ENCODE measurements at regions not wholly inside any gene's neighbourhood (a gene's known extent, or its start where the extent isn't known, plus 50 kb on each side); places are given as distances from the start of the nearest gene placed in this dataset.
A peak's percentile ranks its signal among the peaks of the same experiment; 100 is the strongest.

DNA sequence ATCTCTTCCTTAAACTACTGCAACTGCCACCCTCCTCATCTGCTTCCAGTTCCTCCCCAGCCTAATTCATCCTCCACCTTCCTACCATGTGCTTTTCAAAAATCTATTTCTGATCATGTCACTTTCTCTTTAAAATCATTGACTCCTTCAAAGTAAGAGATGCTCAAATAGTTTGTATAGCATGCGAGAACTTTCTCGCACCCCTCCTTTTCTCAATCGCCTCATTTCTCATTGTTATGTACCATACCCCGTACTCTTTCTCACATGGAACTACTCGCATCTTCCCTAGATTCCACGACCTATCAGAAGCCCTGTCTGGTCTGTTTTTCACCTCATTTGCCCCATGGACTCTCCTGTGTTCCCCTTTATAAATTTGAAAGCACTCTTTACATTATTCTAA lies 238.2 kb downstream of the NRIP1 start:
- intact Hi-C loops (cut with micrococcal nuclease) (no loop called here), in situ Hi-C loops (cut with MboI) (loop anchor here (10.0 kb wide), 1 partner anchor 1412 kb away; no protein-coding TSS in a partner anchor)
- H3K9me1 ChIP-seq (ENCODE audit: control insufficient read depth, insufficient read depth, low read length) = no peaks in the 10 kb centered on the region
- H3K4me2 ChIP-seq (ENCODE audit: insufficient read depth, low read length) = no peak overlapping the region
- TF ChIP-seq ARNT (IDR thresholded peaks at IDR 0.05) (no peak), ARID1B (IDR thresholded peaks at IDR 0.05) (0 out of 2 replicates have a peak, but pooled peaks have one; percentile 16)
- TF ChIP-seq, protein P1, sequence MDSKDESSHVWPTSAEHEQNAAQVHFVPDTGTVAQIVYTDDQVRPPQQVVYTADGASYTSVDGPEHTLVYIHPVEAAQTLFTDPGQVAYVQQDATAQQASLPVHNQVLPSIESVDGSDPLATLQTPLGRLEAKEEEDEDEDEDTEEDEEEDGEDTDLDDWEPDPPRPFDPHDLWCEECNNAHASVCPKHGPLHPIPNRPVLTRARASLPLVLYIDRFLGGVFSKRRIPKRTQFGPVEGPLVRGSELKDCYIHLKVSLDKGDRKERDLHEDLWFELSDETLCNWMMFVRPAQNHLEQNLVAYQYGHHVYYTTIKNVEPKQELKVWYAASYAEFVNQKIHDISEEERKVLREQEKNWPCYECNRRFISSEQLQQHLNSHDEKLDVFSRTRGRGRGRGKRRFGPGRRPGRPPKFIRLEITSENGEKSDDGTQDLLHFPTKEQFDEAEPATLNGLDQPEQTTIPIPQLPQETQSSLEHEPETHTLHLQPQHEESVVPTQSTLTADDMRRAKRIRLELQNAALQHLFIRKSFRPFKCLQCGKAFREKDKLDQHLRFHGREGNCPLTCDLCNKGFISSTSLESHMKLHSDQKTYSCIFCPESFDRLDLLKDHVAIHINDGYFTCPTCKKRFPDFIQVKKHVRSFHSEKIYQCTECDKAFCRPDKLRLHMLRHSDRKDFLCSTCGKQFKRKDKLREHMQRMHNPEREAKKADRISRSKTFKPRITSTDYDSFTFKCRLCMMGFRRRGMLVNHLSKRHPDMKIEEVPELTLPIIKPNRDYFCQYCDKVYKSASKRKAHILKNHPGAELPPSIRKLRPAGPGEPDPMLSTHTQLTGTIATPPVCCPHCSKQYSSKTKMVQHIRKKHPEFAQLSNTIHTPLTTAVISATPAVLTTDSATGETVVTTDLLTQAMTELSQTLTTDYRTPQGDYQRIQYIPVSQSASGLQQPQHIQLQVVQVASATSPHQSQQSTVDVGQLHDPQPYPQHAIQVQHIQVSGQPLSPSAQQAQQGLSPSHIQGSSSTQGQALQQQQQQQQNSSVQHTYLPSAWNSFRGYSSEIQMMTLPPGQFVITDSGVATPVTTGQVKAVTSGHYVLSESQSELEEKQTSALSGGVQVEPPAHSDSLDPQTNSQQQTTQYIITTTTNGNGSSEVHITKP (IDR thresholded peaks at IDR 0.05; ENCODE audit: partially characterized antibody) = peak; percentile 12
- H3K4me3 ChIP-seq = no peak overlapping the region
- no peak for DNase-seq (ENCODE audit: extremely low read depth in 1 of 4, low spot score in 3 of 4)
- no peaks in the 10 kb centered on the region for H4K20me1 ChIP-seq (replicated peaks; ENCODE audit: control insufficient read depth, insufficient read depth, low read length)
- ATAC-seq = peak; percentile 65; the same call in 2 of the 3 replicates
- no peak overlapping the region for H3K27ac ChIP-seq (ENCODE audit: extremely low read depth, low read depth, low read length)
- H3K27me3 ChIP-seq (ENCODE audit: control insufficient read depth in 2 of 2, insufficient read depth in 2 of 2, low read length in 2 of 2) = no peaks in the 10 kb centered on the region
- no peak overlapping the region for H3K9ac ChIP-seq (ENCODE audit: insufficient read depth in 1 of 2, low read depth in 2 of 2, low read length in 2 of 2)
- no peaks in the 10 kb centered on the region for H3K9me3 ChIP-seq (replicated peaks; ENCODE audit: control insufficient read depth, insufficient read depth, low read depth, low read length)
- BruUV-seq (replicated peaks) = no TSS peak
- CTCF ChIA-PET (ENCODE audit: low intra/inter-chr PET ratio) = no interaction called here
- no peaks in the 10 kb centered on the region for H3K79me2 ChIP-seq (ENCODE audit: control insufficient read depth, insufficient read depth, low read length)
- WGBS (ENCODE audit: insufficient coverage, low coverage, missing lambda C conversion rate) = 66% methylated on average over 6 of the region's 6 CpGs
- no peaks in the 10 kb centered on the region for H3K36me3 ChIP-seq (ENCODE audit: control insufficient read depth, insufficient read depth, low read length)
- peak overlapping the region; percentile 76 for H2AFZ ChIP-seq (ENCODE audit: low read depth, low read length)
- FAIRE-seq = peak; percentile 15
- POLR2A ChIA-PET = interaction anchor here (0.6 kb wide), 1 partner anchor 500 kb away, joined by 3 read pairs; no protein-coding TSS in a partner anchor
- H3K4me1 ChIP-seq (replicated peaks in 1 of 2; ENCODE audit: control insufficient read depth in 2 of 2, insufficient read depth in 2 of 2, low read length in 2 of 2) = peaks cover 0 to 5% of the 10 kb centered on the region in 2 experiments; a peak in 1 of 5 replicates

Data from K562 (cell line).